Cardiac septum (tissue), 1 donor: ENCODE measurements at regions not wholly inside any gene's neighbourhood (a gene's known extent, or its start where the extent isn't known, plus 50 kb on each side); places are given as distances from the start of the nearest gene placed in this dataset.
"Not testable (repeated sequence)": the region's sequence is repeated elsewhere in the genome, so short reads cannot be mapped to it uniquely, and the experiment has no call there.

Experiments
- DNase-seq: peaks from one replicate; pipeline ENCODE4 v3.0.0-alpha.2; 2020; ENCODE audit warnings: low spot score
- intact Hi-C: fragments of 100-400 bp; cut with DNase I; formaldehyde crosslinking; loops from one replicate; pipeline ENCODE4 v1.14.0; 2022
- donor health status: DM: no; HTN: no; CAD: no.

- intact Hi-C loops = no loop called here
- no peak for DNase-seq
Measured at GRCh38 chr14:86770186-86770585, 1222.8 kb downstream of the GALC start.

GRCh38 chr14:86766469-86766868 is 1226.5 kb downstream of the GALC start:
- no peak for DNase-seq
- intact Hi-C loops = no loop called here

GRCh38 chr14:86761611-86762010 is 1231.4 kb downstream of the GALC start:
- intact Hi-C loops = no loop called here
- no peak for DNase-seq

GRCh38 chr14:86756521-86757190 is 1226.7 kb downstream of the FLRT2 start:
- no peak for DNase-seq
- intact Hi-C loops = no loop called here

- intact Hi-C loops = not testable (repeated sequence)
Measured at GRCh38 chr14:86750488-86750887, 1220.5 kb downstream of the FLRT2 start.

GRCh38 chr14:86739761-86740160 is 1209.8 kb downstream of the FLRT2 start:
- DNase-seq = no peak
- intact Hi-C loops = no loop called here

More at GRCh38 chr14:86750488-86750887, 1220.5 kb downstream of the FLRT2 start:
- DNase-seq = not testable (repeated sequence)

- intact Hi-C loops, DNase-seq: not testable (repeated sequence)
Measured at GRCh38 chr14:86731427-86731826, 1201.5 kb downstream of the FLRT2 start.

- intact Hi-C loops = no loop called here
Measured at GRCh38 chr14:86723254-86723624, 1193.3 kb downstream of the FLRT2 start.

GRCh38 chr14:86722612-86723253 is 1192.8 kb downstream of the FLRT2 start:
- intact Hi-C loops = no loop called here
- DNase-seq = no peak

More at GRCh38 chr14:86723254-86723624, 1193.3 kb downstream of the FLRT2 start:
- DNase-seq = no peak

- intact Hi-C loops = no loop called here
- no peak for DNase-seq
Measured at GRCh38 chr14:86714575-86714974, 1184.6 kb downstream of the FLRT2 start.

GRCh38 chr14:86714153-86714552 is 1184.2 kb downstream of the FLRT2 start:
- intact Hi-C loops = no loop called here
- no peak for DNase-seq

- intact Hi-C loops = no loop called here
- DNase-seq = no peak
Measured at GRCh38 chr14:86712727-86713126, 1182.8 kb downstream of the FLRT2 start.

- no peak for DNase-seq
- intact Hi-C loops = no loop called here
Measured at GRCh38 chr14:86712176-86712575, 1182.2 kb downstream of the FLRT2 start.

- intact Hi-C loops = no loop called here
- DNase-seq = no peak
Measured at GRCh38 chr14:86708846-86709339, 1178.9 kb downstream of the FLRT2 start.

- intact Hi-C loops = no loop called here
- no peak for DNase-seq
Measured at GRCh38 chr14:86707071-86707470, 1177.1 kb downstream of the FLRT2 start.

GRCh38 chr14:86683561-86683960 is 1153.6 kb downstream of the FLRT2 start:
- intact Hi-C loops = no loop called here
- no peak for DNase-seq

- intact Hi-C loops = no loop called here
- DNase-seq = no peak
Measured at GRCh38 chr14:86675059-86675458, 1145.1 kb downstream of the FLRT2 start.

- intact Hi-C loops = no loop called here
- DNase-seq = no peak
Measured at GRCh38 chr14:86673523-86673969, 1143.6 kb downstream of the FLRT2 start.

GRCh38 chr14:86672080-86672479 is 1142.1 kb downstream of the FLRT2 start:
- DNase-seq = no peak
- intact Hi-C loops = no loop called here

- DNase-seq = no peak
- intact Hi-C loops = no loop called here
Measured at GRCh38 chr14:86665975-86666374, 1136.0 kb downstream of the FLRT2 start.

GRCh38 chr14:86662334-86662733 is 1132.4 kb downstream of the FLRT2 start:
- DNase-seq = no peak
- intact Hi-C loops = no loop called here
